B cell (primary cell): ENCODE measurements at regions not wholly inside any gene's neighbourhood (a gene's known extent, or its start where the extent isn't known, plus 50 kb on each side); places are given as distances from the start of the nearest gene placed in this dataset.

Source experiments
- ATAC-seq: fragments of 200-7000 bp; cut with Tn5 transposase; one replicate; pipeline ENCODE4 v1.10.0; 2021; ENCODE audit warnings: low read depth, mild to moderate bottlenecking, moderate number of reproducible peaks, moderate library complexity
- CTCF ChIA-PET: fragments of 350-600 bp; sonication (Branson Sonifier 250); formaldehyde crosslinking; loops from one replicate; lab custom pipeline; 2021; ENCODE audit warnings: antibody characterized with exemption, inconsistent platforms; lab: Charles Lee
- POLR2A ChIA-PET: fragments of 350-600 bp; sonication (Branson Sonifier 250); formaldehyde crosslinking; loops from one replicate; lab custom pipeline; 2021; ENCODE audit warnings: antibody characterized with exemption; lab: Charles Lee
- DNase-seq: peaks from one replicate; pipeline ENCODE4 v3.0.0; 2013
- H2AFZ ChIP-seq: 2 replicates; pipeline ENCODE4 v1.6.1; 2012; ENCODE audit warnings: mild to moderate bottlenecking, low read depth, low read length; ENCODE audit not compliant: insufficient read depth, poor library complexity, severe bottlenecking
- H3K27ac ChIP-seq, 2 donors: 1 replicate in 1 of 2; 2 replicates in 1 of 2; pipeline ENCODE4 v1.5.1; 2012 to 2013; ENCODE audit warnings: low read length in 2 of 2, mild to moderate bottlenecking in 2 of 2, moderate library complexity in 1 of 2
- H3K27me3 ChIP-seq, 4 experiments: fragments of 200-600 bp in 1 of 4; sonication (generic) in 1 of 4; replicated peaks in 1 of 4; 1 replicate in 2 of 4; 2 replicates in 2 of 4; pipeline versions ENCODE4 v1.6.1 to v1.7.0; 2013 to 2016; ENCODE audit warnings: low read length in 3 of 4, mild to moderate bottlenecking in 2 of 4, mixed read lengths in 1 of 4, moderate library complexity in 1 of 4; ENCODE audit not compliant: insufficient read depth in 4 of 4, control insufficient read depth in 3 of 4; ENCODE audit errors: control extremely low read depth in 1 of 4
- H3K36me3 ChIP-seq, 2 experiments: replicated peaks in 1 of 2; 1 replicate in 1 of 2; 2 replicates in 1 of 2; pipeline versions ENCODE4 v1.6.1 to v1.7.1; 2013; ENCODE audit warnings: low read length in 1 of 2; ENCODE audit not compliant: insufficient read depth in 2 of 2, control insufficient read depth in 1 of 2; ENCODE audit errors: control extremely low read depth in 1 of 2, extremely low read depth in 1 of 2
- H3K4me1 ChIP-seq, 2 donors: fragments of 200-600 bp in 1 of 2; sonication (generic) in 1 of 2; 1 replicate in 1 of 2; 2 replicates in 1 of 2; pipeline versions ENCODE4 v1.5.1 to v1.6.1; 2013 to 2017; ENCODE audit warnings: low read length in 2 of 2; ENCODE audit not compliant: control insufficient read depth in 2 of 2, insufficient read depth in 2 of 2
- H3K4me2 ChIP-seq: replicated peaks from 2 replicates; pipeline ENCODE3; 2012; ENCODE audit warnings: mild to moderate bottlenecking, low read depth, low read length; ENCODE audit not compliant: poor library complexity, severe bottlenecking
- H3K4me3 ChIP-seq, 5 experiments: fragments of 200-600 bp in 1 of 5; sonication (generic) in 1 of 5; 1 replicate in 3 of 5; 2 replicates in 2 of 5; pipeline versions ENCODE4 v1.5.1 to v1.7.0; 2011 to 2016; ENCODE audit warnings: low read length in 4 of 5, mild to moderate bottlenecking in 4 of 5, low read depth in 2 of 5, control low read depth in 1 of 5, moderate library complexity in 1 of 5; ENCODE audit not compliant: insufficient read depth in 1 of 5; ENCODE audit errors: control extremely low read depth in 1 of 5, extremely low read depth in 1 of 5
- H3K79me2 ChIP-seq: fragments of 200-600 bp; sonication (generic); one replicate; pipeline ENCODE4 v1.6.0; 2016; ENCODE audit warnings: low read length; ENCODE audit not compliant: control insufficient read depth, insufficient read depth
- H3K9ac ChIP-seq: fragments of 200-600 bp; sonication (generic); 2 replicates; pipeline ENCODE4 v1.6.1; 2017; ENCODE audit warnings: mild to moderate bottlenecking, low read length, moderate library complexity
- H3K9me3 ChIP-seq, 3 donors: one replicate each; pipeline versions ENCODE4 v1.6.1 to v1.7.1; 2013; ENCODE audit warnings: low read length in 2 of 3; ENCODE audit not compliant: control insufficient read depth in 2 of 3, insufficient read depth in 1 of 3; ENCODE audit errors: control extremely low read depth in 1 of 3
- H4K20me1 ChIP-seq: 2 replicates; pipeline ENCODE4 v1.6.0; 2012; ENCODE audit warnings: mild to moderate bottlenecking, low read length; ENCODE audit not compliant: insufficient read depth, control insufficient read depth, poor library complexity, severe bottlenecking
- H3K27ac Mint-ChIP-seq: one replicate; pipeline ENCODE4 v1.8.0; 2021; ENCODE audit warnings: mixed read lengths
- H3K27me3 Mint-ChIP-seq: one replicate; pipeline ENCODE4 v1.8.0; 2021; ENCODE audit warnings: mixed read lengths
- H3K4me1 Mint-ChIP-seq: one replicate; pipeline ENCODE4 v1.8.0; 2021; ENCODE audit warnings: mixed read lengths
- H3K4me3 Mint-ChIP-seq: one replicate; pipeline ENCODE4 v1.8.0; 2021; ENCODE audit warnings: mixed read lengths
- H3K9me3 Mint-ChIP-seq: one replicate; pipeline ENCODE4 v1.8.0; 2022; ENCODE audit warnings: mixed read lengths; ENCODE audit not compliant: insufficient read depth
- EZH2 ChIP-seq: IDR thresholded peaks from 2 replicates; pipeline ENCODE4 v1.6.1; 2012; ENCODE audit warnings: borderline replicate concordance, low read depth, mild to moderate bottlenecking, moderate library complexity, low read length; ENCODE audit not compliant: insufficient read depth, poor library complexity, severe bottlenecking
- WGBS: methylation state at CpG from one replicate; pipeline ENCODE4 v1.1.5; 2013; ENCODE audit warnings: missing lambda C conversion rate; ENCODE audit not compliant: insufficient coverage; 5-methylcytosine and 5-hydroxymethylcytosine counted together
- intact Hi-C: fragments of 100-400 bp; cut with micrococcal nuclease; formaldehyde crosslinking; loops from one replicate; pipeline ENCODE4 v1.10.0; 2022
- TF ChIP-seq, protein P1 (sequence below): fragments of 200-600 bp; IDR thresholded peaks from one replicate; pipeline ENCODE4 v1.8.0; 2022; ENCODE audit warnings: antibody characterized with exemption, mild to moderate bottlenecking

DNA sequence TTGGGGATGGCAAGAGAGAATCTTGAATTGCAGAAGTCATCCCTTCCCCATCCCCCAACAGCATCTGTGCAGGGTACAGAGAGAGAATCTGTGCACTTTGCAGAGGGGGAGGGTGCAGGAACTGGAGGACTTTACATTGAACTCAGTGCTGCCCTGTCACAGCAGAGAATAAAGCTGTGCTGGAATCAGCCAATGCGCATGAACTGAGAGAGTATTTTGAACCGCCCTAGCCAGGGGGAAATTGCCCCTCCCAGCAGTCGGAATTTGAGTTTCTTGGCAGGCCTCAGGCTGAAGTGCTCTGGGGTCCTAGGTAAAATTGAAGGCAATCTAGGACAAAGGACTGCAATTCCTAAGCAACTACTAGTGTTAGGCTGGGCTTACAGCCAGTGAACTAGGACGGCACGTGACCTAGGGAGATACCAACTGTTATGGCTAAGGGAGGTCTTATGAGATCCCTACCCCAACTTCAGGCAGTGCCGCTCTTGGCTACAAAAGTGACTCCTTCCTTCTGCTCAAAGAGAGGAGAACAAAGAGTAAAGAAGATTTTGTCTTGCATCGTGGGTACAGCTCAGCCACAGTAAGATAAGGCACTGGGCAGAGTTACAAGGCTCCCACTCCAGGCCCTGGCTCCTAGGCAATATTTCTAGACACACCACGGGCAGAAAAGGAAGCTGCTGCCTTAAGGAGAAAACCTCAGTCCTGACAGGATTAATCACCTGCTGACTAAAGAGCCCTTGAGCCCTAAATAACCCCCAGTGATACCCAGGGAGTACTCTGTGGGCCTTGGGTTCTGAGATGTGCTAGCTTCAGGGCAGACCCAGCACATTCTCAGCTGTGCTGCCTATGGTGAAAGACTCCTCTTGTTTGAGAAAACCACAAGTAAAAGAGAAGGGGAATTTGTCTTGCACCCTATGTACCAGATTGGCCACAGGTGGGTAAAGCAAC lies 300.5 kb upstream of the ALCAM start:
- Histone ChIP-seq H3K4me2 (no peak overlapping the region), H3K27me3 (no peaks in the 10 kb centered on the region), H3K27ac (no peak overlapping the region), H3K4me3 (no peak overlapping the region), H4K20me1 (no peaks in the 10 kb centered on the region), H3K9ac (no peak overlapping the region), H3K79me2 (no peaks in the 10 kb centered on the region), H2AFZ (no peak overlapping the region), H3K36me3 (no peaks in the 10 kb centered on the region), H3K9me3 (no peaks in the 10 kb centered on the region), H3K4me1 (no peaks in the 10 kb centered on the region)
- no peak for ATAC-seq
- no peaks in the 10 kb centered on the region for H3K4me1 Mint-ChIP-seq
- TF ChIP-seq, protein P1, sequence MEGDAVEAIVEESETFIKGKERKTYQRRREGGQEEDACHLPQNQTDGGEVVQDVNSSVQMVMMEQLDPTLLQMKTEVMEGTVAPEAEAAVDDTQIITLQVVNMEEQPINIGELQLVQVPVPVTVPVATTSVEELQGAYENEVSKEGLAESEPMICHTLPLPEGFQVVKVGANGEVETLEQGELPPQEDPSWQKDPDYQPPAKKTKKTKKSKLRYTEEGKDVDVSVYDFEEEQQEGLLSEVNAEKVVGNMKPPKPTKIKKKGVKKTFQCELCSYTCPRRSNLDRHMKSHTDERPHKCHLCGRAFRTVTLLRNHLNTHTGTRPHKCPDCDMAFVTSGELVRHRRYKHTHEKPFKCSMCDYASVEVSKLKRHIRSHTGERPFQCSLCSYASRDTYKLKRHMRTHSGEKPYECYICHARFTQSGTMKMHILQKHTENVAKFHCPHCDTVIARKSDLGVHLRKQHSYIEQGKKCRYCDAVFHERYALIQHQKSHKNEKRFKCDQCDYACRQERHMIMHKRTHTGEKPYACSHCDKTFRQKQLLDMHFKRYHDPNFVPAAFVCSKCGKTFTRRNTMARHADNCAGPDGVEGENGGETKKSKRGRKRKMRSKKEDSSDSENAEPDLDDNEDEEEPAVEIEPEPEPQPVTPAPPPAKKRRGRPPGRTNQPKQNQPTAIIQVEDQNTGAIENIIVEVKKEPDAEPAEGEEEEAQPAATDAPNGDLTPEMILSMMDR = no peak
- TF ChIP-seq EZH2 = no peak
- CTCF ChIA-PET = no interaction called here
- no peaks in the 10 kb centered on the region for H3K27me3 Mint-ChIP-seq
- H3K27ac Mint-ChIP-seq = no peak overlapping the region
- H3K9me3 Mint-ChIP-seq = no peaks in the 10 kb centered on the region
- H3K4me3 Mint-ChIP-seq = no peak overlapping the region
- POLR2A ChIA-PET = no interaction called here
- WGBS = 91% methylated on average over 4 of the region's 8 CpGs
- no peak for DNase-seq
- intact Hi-C loops = no loop called here

DNA sequence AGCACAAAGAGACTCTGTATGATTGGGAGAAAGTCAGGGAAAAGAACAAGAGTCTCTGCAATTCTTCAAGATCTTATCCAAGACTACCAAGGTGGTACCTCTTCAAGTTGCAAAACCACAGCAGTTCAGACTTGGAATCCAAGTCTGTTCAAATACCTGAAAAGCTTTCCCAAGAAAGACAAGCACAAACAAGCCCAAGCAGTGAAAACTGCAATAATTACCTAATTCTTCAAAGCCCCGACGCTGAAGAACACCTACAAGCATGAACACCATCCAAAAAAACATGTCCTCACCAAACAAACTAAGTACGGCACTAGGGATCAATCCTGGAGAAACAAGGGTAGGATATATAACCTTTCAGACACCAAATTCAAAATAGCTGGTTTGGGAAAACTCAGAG lies 299.3 kb upstream of the ALCAM start:
- intact Hi-C loops = no loop called here
- ChIA-PET CTCF (no interaction called here), POLR2A (no interaction called here)
- Histone ChIP-seq H3K36me3 (no peaks in the 10 kb centered on the region), H3K4me2 (no peak overlapping the region), H3K9me3 (no peaks in the 10 kb centered on the region), H3K27me3 (no peaks in the 10 kb centered on the region), H3K79me2 (no peaks in the 10 kb centered on the region), H3K27ac (no peak overlapping the region), H4K20me1 (no peaks in the 10 kb centered on the region), H2AFZ (no peak overlapping the region), H3K4me3 (no peak overlapping the region), H3K9ac (no peak overlapping the region), H3K4me1 (no peaks in the 10 kb centered on the region)
- ATAC-seq (no peak), DNase-seq (no peak)
- Mint-ChIP-seq H3K4me1 (no peaks in the 10 kb centered on the region), H3K27ac (no peak overlapping the region), H3K27me3 (no peaks in the 10 kb centered on the region), H3K4me3 (no peak overlapping the region), H3K9me3 (no peaks in the 10 kb centered on the region)
- whole genome bisulfite sequencing = no CpG with 5 or more reads among the region's 3 CpGs
- TF ChIP-seq, protein P1 = no peak
- no peak for TF ChIP-seq EZH2
